ENCODE measurements at regions not wholly inside any gene's neighbourhood (a gene's known extent, or its start where the extent isn't known, plus 50 kb on each side); places are given as distances from the start of the nearest gene placed in this dataset.

DNA sequence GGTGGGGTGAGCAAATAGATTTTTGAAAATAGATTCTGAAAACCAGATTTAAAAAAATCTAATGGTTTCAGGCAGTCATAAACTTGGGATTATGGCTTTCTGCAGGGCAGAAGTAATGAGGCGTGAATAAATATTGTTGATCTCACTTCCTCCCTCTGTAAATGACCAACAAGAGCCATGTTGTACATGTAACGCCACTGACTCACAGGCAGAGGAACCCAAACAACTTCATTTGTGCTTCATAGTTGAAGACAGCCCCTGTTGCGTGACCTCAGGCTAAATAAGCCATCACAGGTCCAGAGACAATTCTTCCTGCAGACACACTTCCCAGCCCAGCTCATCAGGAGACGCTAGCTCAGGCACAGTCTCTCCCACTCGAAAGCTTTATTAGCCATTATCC is 59.1 kb upstream of the F13A1 start:
- no peaks in the 10 kb centered on the region for H3K36me3 ChIP-seq (replicated peaks in 1 of 2; ENCODE audit: control insufficient read depth in 1 of 2, insufficient read depth in 2 of 2, low read length in 2 of 2)
- peaks cover 73% of the 10 kb centered on the region for H3K4me1 Mint-ChIP-seq
- H3K27me3 Mint-ChIP-seq (ENCODE audit: low read depth in 3 of 3), result peaks cover 0 to 1% (median 0%) of the 10 kb centered on the region in 3 donors
- H3K79me2 ChIP-seq (ENCODE audit: insufficient read depth, low read length), result no peaks in the 10 kb centered on the region
- no peaks in the 10 kb centered on the region for H4K20me1 ChIP-seq (ENCODE audit: insufficient read depth, low read length)
- H3K4me3 ChIP-seq (replicated peaks in 1 of 3; ENCODE audit: low read depth in 2 of 3, low read length in 3 of 3), result no peak overlapping the region
- TF ChIP-seq, protein P1, sequence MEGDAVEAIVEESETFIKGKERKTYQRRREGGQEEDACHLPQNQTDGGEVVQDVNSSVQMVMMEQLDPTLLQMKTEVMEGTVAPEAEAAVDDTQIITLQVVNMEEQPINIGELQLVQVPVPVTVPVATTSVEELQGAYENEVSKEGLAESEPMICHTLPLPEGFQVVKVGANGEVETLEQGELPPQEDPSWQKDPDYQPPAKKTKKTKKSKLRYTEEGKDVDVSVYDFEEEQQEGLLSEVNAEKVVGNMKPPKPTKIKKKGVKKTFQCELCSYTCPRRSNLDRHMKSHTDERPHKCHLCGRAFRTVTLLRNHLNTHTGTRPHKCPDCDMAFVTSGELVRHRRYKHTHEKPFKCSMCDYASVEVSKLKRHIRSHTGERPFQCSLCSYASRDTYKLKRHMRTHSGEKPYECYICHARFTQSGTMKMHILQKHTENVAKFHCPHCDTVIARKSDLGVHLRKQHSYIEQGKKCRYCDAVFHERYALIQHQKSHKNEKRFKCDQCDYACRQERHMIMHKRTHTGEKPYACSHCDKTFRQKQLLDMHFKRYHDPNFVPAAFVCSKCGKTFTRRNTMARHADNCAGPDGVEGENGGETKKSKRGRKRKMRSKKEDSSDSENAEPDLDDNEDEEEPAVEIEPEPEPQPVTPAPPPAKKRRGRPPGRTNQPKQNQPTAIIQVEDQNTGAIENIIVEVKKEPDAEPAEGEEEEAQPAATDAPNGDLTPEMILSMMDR (IDR thresholded peaks at IDR 0.05), result no peak
- H3K27ac ChIP-seq (ENCODE audit: low read depth in 1 of 2, low read length in 2 of 2), result peak overlapping the region; percentile 22 to 74
- H3K4me2 ChIP-seq (replicated peaks; ENCODE audit: extremely low read depth, low read length, poor library complexity, severe bottlenecking), result no peak overlapping the region
- peaks cover 16 to 22% of the 10 kb centered on the region in 2 donors for H3K36me3 Mint-ChIP-seq
- 75% methylated on average over 4 of the region's 5 CpGs for WGBS (ENCODE audit: insufficient coverage)
- H3K9me3 ChIP-seq (replicated peaks in 1 of 2; ENCODE audit: control insufficient read depth in 1 of 2, insufficient read depth in 1 of 2, low read length in 2 of 2), result peaks cover 0 to under 1% of the 10 kb centered on the region in 2 donors
- H2AFZ ChIP-seq (ENCODE audit: insufficient read depth, low read depth, low read length, poor library complexity, severe bottlenecking), result peak overlapping the region; percentile 12
- DNase-seq, result peak; percentile 73 to 85 (median 83)
- H3K9ac ChIP-seq (ENCODE audit: insufficient read depth, low read length, poor library complexity, severe bottlenecking), result no peak overlapping the region
- intact Hi-C loops (cut with micrococcal nuclease), result no loop called here
- peaks cover 55 to 70% of the 10 kb centered on the region in 2 donors for H3K4me1 ChIP-seq (ENCODE audit: control insufficient read depth in 1 of 2, insufficient read depth in 2 of 2, low read length in 2 of 2)
- H3K4me3 Mint-ChIP-seq, result peak overlapping the region in 1 of 2 donors; percentile 46
- H3K27me3 ChIP-seq (ENCODE audit: control insufficient read depth in 2 of 2, insufficient read depth in 2 of 2, low read length in 2 of 2), result no peaks in the 10 kb centered on the region
- peaks cover 4 to 25% (median 7%) of the 10 kb centered on the region in 7 donors for H3K9me3 Mint-ChIP-seq
- H3K27ac Mint-ChIP-seq, result peak overlapping the region; percentile 58 to 94 (median 87)

- peaks cover 21 to 22% of the 10 kb centered on the region in 2 donors for H3K36me3 Mint-ChIP-seq
- TF ChIP-seq, protein P1 (IDR thresholded peaks at IDR 0.05), result no peak
- H3K4me1 ChIP-seq (ENCODE audit: control insufficient read depth in 1 of 2, insufficient read depth in 2 of 2, low read length in 2 of 2), result peaks cover 64 to 89% of the 10 kb centered on the region in 2 donors
- H3K4me3 ChIP-seq (replicated peaks in 1 of 3; ENCODE audit: low read depth in 2 of 3, low read length in 3 of 3), result peak overlapping the region in 1 of 3 experiments; percentile 16
- H3K27me3 ChIP-seq (ENCODE audit: control insufficient read depth in 2 of 2, insufficient read depth in 2 of 2, low read length in 2 of 2), result no peaks in the 10 kb centered on the region
- H3K27ac ChIP-seq (ENCODE audit: low read depth in 1 of 2, low read length in 2 of 2), result peak overlapping the region in 1 of 2 donors; percentile 85
- no peak overlapping the region for H3K4me3 Mint-ChIP-seq
- H2AFZ ChIP-seq (ENCODE audit: insufficient read depth, low read depth, low read length, poor library complexity, severe bottlenecking), result peak overlapping the region; percentile 27
- no peaks in the 10 kb centered on the region for H3K79me2 ChIP-seq (ENCODE audit: insufficient read depth, low read length)
- intact Hi-C loops (cut with micrococcal nuclease), result no loop called here
- no peaks in the 10 kb centered on the region for H4K20me1 ChIP-seq (ENCODE audit: insufficient read depth, low read length)
- no peaks in the 10 kb centered on the region for H3K9me3 ChIP-seq (replicated peaks in 1 of 2; ENCODE audit: control insufficient read depth in 1 of 2, insufficient read depth in 1 of 2, low read length in 2 of 2)
- H3K36me3 ChIP-seq (replicated peaks in 1 of 2; ENCODE audit: control insufficient read depth in 1 of 2, insufficient read depth in 2 of 2, low read length in 2 of 2), result no peaks in the 10 kb centered on the region
- 89% methylated on average over 3 of the region's 7 CpGs for WGBS (ENCODE audit: insufficient coverage)
- no peak overlapping the region for H3K4me2 ChIP-seq (replicated peaks; ENCODE audit: extremely low read depth, low read length, poor library complexity, severe bottlenecking)
- no peaks in the 10 kb centered on the region for H3K27me3 Mint-ChIP-seq (ENCODE audit: low read depth in 3 of 3)
- no peak overlapping the region for H3K9ac ChIP-seq (ENCODE audit: insufficient read depth, low read length, poor library complexity, severe bottlenecking)
- H3K9me3 Mint-ChIP-seq, result peaks cover 2 to 20% (median 5%) of the 10 kb centered on the region in 7 donors
- peaks cover 86% of the 10 kb centered on the region for H3K4me1 Mint-ChIP-seq
- DNase-seq, result no peak
- peak overlapping the region; percentile 11 to 85 (median 59) for H3K27ac Mint-ChIP-seq
Measured at GRCh38 chr6:6384520-6384919, 64.1 kb upstream of the F13A1 start.

Measured in CD14-positive monocyte (primary cell).